Kidney epithelial cell (primary cell): ENCODE measurements at regions not wholly inside any gene's neighbourhood (a gene's known extent, or its start where the extent isn't known, plus 50 kb on each side); places are given as distances from the start of the nearest gene placed in this dataset.
"Not testable (repeated sequence)": the region's sequence is repeated elsewhere in the genome, so short reads cannot be mapped to it uniquely, and the experiment has no call there.

Experiments
- DNase-seq: peaks from one replicate; pipeline ENCODE4 v3.0.0-alpha.2; 2010; ENCODE audit warnings: low read depth
- H3K27me3 ChIP-seq: 2 replicates; pipeline ENCODE4 v1.6.0; 2011; ENCODE audit warnings: low read length; ENCODE audit not compliant: control insufficient read depth, insufficient read depth
- H3K36me3 ChIP-seq: 2 replicates; pipeline ENCODE4 v1.5.1; 2011; ENCODE audit warnings: low read length; ENCODE audit not compliant: control insufficient read depth, insufficient read depth
- H3K4me3 ChIP-seq: 2 replicates; pipeline ENCODE4 v1.5.1; 2011; ENCODE audit warnings: low read depth, mild to moderate bottlenecking, control low read depth, low read length
- TF ChIP-seq, protein P1 (sequence below): IDR thresholded peaks from 2 replicates; pipeline ENCODE4 v1.5.1; 2011; ENCODE audit warnings: mild to moderate bottlenecking, moderate library complexity, low read length, control low read depth, inconsistent platforms; ENCODE audit not compliant: insufficient read depth, poor library complexity, severe bottlenecking

DNA sequence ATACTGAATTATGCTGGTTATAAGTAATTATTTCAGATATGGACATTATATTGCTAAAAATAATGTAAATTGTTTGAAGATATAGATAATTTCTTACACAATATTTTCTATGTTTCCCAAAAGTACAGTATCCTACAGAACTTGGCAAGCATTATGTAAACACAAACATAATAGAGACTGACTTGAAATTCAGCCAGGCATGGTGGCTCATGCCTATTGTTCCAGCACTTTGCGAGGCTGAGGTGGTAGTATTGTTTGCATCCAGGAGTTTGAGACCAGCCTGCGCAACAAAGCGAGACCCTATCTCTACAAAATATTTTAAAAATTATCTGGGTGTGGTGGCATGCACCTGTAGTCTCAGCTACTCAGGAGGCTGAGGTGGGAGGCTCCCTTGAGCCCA, 1300.5 kb upstream of the DDX18 start:
- TF ChIP-seq, protein P1, sequence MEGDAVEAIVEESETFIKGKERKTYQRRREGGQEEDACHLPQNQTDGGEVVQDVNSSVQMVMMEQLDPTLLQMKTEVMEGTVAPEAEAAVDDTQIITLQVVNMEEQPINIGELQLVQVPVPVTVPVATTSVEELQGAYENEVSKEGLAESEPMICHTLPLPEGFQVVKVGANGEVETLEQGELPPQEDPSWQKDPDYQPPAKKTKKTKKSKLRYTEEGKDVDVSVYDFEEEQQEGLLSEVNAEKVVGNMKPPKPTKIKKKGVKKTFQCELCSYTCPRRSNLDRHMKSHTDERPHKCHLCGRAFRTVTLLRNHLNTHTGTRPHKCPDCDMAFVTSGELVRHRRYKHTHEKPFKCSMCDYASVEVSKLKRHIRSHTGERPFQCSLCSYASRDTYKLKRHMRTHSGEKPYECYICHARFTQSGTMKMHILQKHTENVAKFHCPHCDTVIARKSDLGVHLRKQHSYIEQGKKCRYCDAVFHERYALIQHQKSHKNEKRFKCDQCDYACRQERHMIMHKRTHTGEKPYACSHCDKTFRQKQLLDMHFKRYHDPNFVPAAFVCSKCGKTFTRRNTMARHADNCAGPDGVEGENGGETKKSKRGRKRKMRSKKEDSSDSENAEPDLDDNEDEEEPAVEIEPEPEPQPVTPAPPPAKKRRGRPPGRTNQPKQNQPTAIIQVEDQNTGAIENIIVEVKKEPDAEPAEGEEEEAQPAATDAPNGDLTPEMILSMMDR, result no peak
- Histone ChIP-seq H3K36me3 (no peaks in the 10 kb centered on the region), H3K27me3 (no peaks in the 10 kb centered on the region), H3K4me3 (no peak overlapping the region)
- no peak for DNase-seq

DNA sequence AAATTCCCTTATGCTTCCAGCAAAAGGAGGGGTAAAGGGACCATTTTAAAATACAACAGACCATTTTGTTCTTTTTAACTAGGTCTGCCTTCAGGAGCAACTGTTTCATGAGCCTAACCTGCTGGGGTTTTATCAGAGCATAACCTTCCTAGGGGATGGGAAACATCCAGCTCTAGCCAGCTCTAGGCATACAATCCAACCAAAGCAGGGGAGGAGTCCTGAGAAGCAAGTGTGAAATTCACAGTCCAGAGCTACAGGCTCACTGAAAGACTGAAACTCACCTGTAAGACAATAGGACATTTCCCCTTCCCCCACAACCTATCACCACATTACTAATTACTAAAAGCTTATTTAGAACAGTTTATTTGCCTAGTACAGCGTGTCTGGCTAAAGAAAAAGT, 1296.6 kb upstream of the DDX18 start:
- TF ChIP-seq, protein P1, result no peak
- no peak for DNase-seq
- no peaks in the 10 kb centered on the region for H3K36me3 ChIP-seq
- no peaks in the 10 kb centered on the region for H3K27me3 ChIP-seq
- H3K4me3 ChIP-seq, result no peak overlapping the region

DNA sequence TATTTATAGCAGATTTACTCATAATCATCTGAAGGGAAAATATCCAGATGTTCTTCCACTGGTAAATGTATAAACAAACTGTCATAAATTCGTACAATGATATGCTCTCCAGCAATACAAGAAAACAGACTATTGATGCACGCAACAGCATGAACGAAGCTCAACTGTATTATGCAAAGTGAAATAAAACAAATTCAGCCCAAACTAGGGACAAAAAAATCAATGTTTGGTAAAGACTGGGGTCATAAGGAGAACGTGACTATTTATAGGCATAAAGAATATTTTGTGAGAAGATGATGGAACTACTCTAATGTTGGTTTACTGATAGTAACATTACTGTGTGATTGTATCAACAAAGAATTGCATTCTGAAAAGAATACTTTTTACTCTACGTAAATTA, 1276.7 kb upstream of the DDX18 start:
- no peaks in the 10 kb centered on the region for H3K36me3 ChIP-seq
- H3K27me3 ChIP-seq, result no peaks in the 10 kb centered on the region
- DNase-seq, result no peak
- no peak overlapping the region for H3K4me3 ChIP-seq
- TF ChIP-seq, protein P1, result no peak

DNA sequence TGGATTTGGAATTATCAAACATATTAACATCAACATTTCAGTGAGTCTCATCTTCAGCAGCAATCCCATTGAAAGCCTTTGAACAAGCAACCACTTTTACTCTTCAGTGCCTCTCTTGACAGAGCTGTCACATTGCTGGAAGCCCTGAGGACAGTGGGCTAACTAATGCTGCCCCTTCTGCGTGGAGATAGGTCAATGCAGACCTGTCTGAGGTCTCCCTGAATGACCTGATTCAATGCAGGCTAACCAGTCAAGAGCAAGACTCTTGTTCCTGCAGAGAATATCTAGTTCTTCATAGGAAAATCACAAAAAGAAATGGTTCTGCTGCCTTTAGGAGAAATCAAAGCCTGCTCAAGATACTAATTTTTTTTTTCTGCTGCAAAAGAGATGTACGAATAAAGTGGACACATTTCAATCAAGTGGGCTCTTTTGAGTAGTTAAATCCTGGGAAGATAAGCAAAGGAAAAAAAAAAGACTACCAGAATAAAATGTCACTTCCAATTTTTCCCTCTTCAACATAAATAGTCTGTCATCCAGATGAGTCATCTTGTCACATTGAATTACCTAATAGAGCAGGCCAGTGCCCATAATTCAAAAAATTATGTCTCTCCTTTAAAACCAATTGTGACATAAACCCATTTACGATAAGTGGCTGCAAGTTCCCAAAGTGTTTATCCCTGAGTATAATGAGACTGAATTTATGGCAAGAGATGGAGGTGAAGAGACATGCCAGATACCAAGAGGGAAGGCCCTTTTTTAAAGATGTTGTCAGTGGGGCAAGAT, 1269.0 kb upstream of the DDX18 start:
- H3K36me3 ChIP-seq, result no peaks in the 10 kb centered on the region
- H3K27me3 ChIP-seq, result no peaks in the 10 kb centered on the region
- no peak overlapping the region for H3K4me3 ChIP-seq
- TF ChIP-seq, protein P1, result no peak
- DNase-seq, result no peak

DNA sequence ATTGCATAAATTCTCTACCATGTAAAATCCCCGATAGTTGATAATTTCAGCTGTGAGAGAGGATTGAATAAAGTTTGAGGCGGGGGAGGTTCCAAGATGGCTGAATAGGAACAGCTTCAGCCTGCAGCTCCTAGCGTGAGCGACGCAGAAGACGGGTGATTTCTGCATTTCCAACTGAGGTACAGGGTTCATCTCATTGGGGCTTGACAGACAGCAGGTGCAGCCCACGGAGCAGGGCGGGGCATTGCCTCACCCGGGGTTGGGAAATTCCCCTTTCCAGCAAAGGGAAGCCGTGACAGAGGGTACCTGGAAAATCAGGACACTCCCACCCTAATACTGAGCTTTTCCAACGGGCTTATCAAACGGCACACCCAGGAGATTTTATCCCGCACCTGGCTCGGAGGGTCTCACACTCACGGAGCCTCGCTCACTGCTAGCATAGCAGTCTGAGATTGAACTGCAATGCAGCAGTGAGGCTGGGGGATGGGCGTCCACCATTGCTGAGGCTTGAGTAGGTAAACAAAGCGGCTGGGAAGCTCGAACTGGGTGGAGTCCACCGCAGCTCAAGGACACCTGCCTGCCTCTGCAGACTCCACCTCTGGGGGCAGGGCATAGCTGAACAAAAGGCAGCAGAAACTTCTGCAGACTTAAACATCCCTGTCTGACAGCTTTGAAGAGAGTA, 1261.6 kb upstream of the DDX18 start:
- DNase-seq, H3K4me3 ChIP-seq, H3K27me3 ChIP-seq, H3K36me3 ChIP-seq: not testable (repeated sequence)

DNA sequence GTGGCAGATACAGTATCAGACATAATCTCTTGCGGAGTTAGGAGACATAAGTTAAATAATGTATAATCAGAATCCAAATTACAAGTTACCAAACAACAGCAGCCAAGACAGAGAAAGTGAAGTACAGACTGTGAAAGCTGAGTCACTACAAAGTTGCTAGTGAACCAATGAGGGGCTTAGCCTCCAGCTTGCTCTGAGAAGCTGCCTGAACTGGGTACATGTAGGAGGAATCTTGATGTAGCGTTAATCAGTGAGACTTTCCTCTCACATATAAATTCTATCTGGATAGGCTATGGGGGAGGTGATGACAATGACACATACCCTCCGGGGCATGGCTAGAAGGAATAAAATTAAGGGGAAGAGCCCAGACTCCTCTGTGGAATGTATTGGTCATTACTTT, 1234.3 kb upstream of the DDX18 start:
- Histone ChIP-seq H3K36me3 (no peaks in the 10 kb centered on the region), H3K4me3 (no peak overlapping the region), H3K27me3 (no peaks in the 10 kb centered on the region)
- TF ChIP-seq, protein P1, result no peak
- DNase-seq, result no peak
